T-helper 1 cell treated with Interleukin-12 subunit alpha and Interleukin-12 subunit beta and Interleukin-4 antibody, amounts not matched to agents 30 μg/mL and 1 μg/mL, for 36 hours (primary cell): ENCODE measurements at regions not wholly inside any gene's neighbourhood (a gene's known extent, or its start where the extent isn't known, plus 50 kb on each side); places are given as distances from the start of the nearest gene placed in this dataset.

ENCODE experiments used
- H3K27ac Mint-ChIP-seq: one replicate; pipeline ENCODE4 v1.8.0; 2021; ENCODE audit warnings: mild to moderate bottlenecking, mixed read lengths
- H3K27me3 Mint-ChIP-seq: one replicate; pipeline ENCODE4 v1.8.0; 2021; ENCODE audit warnings: low read depth, mixed read lengths
- H3K36me3 Mint-ChIP-seq: one replicate; pipeline ENCODE4 v1.8.0; 2021; ENCODE audit warnings: low read depth, mixed read lengths
- H3K4me1 Mint-ChIP-seq: one replicate; pipeline ENCODE4 v1.8.0; 2021; ENCODE audit warnings: low read depth, mixed read lengths
- H3K4me3 Mint-ChIP-seq: one replicate; pipeline ENCODE4 v1.8.0; 2021; ENCODE audit warnings: mild to moderate bottlenecking, moderate library complexity, mixed read lengths
- H3K9me3 Mint-ChIP-seq: one replicate; pipeline ENCODE4 v1.8.0; 2021; ENCODE audit warnings: mixed read lengths

- H3K27ac Mint-ChIP-seq, result no peak overlapping the region
- no peaks in the 10 kb centered on the region for H3K4me1 Mint-ChIP-seq
- H3K9me3 Mint-ChIP-seq, result no peaks in the 10 kb centered on the region
- H3K27me3 Mint-ChIP-seq, result no peaks in the 10 kb centered on the region
- H3K4me3 Mint-ChIP-seq, result no peak overlapping the region
- no peaks in the 10 kb centered on the region for H3K36me3 Mint-ChIP-seq
Measured at GRCh38 chr4:130395871-130396270, 1299.9 kb downstream of the C4orf33 start.

GRCh38 chr4:130403221-130403620 is 1307.3 kb downstream of the C4orf33 start:
- no peak overlapping the region for H3K4me3 Mint-ChIP-seq
- H3K36me3 Mint-ChIP-seq, result no peaks in the 10 kb centered on the region
- H3K9me3 Mint-ChIP-seq, result no peaks in the 10 kb centered on the region
- H3K4me1 Mint-ChIP-seq, result no peaks in the 10 kb centered on the region
- H3K27me3 Mint-ChIP-seq, result no peaks in the 10 kb centered on the region
- H3K27ac Mint-ChIP-seq, result no peak overlapping the region

GRCh38 chr4:130416228-130416627 is 1320.3 kb downstream of the C4orf33 start:
- no peaks in the 10 kb centered on the region for H3K27me3 Mint-ChIP-seq
- no peak overlapping the region for H3K4me3 Mint-ChIP-seq
- no peaks in the 10 kb centered on the region for H3K9me3 Mint-ChIP-seq
- H3K27ac Mint-ChIP-seq, result no peak overlapping the region
- H3K36me3 Mint-ChIP-seq, result no peaks in the 10 kb centered on the region
- no peaks in the 10 kb centered on the region for H3K4me1 Mint-ChIP-seq

GRCh38 chr4:130419211-130419975 is 1323.4 kb downstream of the C4orf33 start:
- H3K36me3 Mint-ChIP-seq, result no peaks in the 10 kb centered on the region
- no peaks in the 10 kb centered on the region for H3K9me3 Mint-ChIP-seq
- no peak overlapping the region for H3K27ac Mint-ChIP-seq
- H3K27me3 Mint-ChIP-seq, result no peaks in the 10 kb centered on the region
- H3K4me3 Mint-ChIP-seq, result no peak overlapping the region
- H3K4me1 Mint-ChIP-seq, result no peaks in the 10 kb centered on the region

GRCh38 chr4:130422261-130422660 is 1326.3 kb downstream of the C4orf33 start:
- H3K27me3 Mint-ChIP-seq, result no peaks in the 10 kb centered on the region
- H3K4me3 Mint-ChIP-seq, result no peak overlapping the region
- H3K4me1 Mint-ChIP-seq, result no peaks in the 10 kb centered on the region
- H3K27ac Mint-ChIP-seq, result no peak overlapping the region
- H3K36me3 Mint-ChIP-seq, result no peaks in the 10 kb centered on the region
- H3K9me3 Mint-ChIP-seq, result peaks cover 4% of the 10 kb centered on the region

- H3K27me3 Mint-ChIP-seq, result no peaks in the 10 kb centered on the region
- H3K4me3 Mint-ChIP-seq, result no peak overlapping the region
- peaks cover 4% of the 10 kb centered on the region for H3K9me3 Mint-ChIP-seq
- no peaks in the 10 kb centered on the region for H3K36me3 Mint-ChIP-seq
- no peak overlapping the region for H3K27ac Mint-ChIP-seq
- H3K4me1 Mint-ChIP-seq, result no peaks in the 10 kb centered on the region
Measured at GRCh38 chr4:130424211-130424610, 1328.3 kb downstream of the C4orf33 start.

GRCh38 chr4:130432289-130432688 is 1336.3 kb downstream of the C4orf33 start:
- Mint-ChIP-seq H3K27me3 (no peaks in the 10 kb centered on the region), H3K27ac (no peak overlapping the region), H3K4me3 (no peak overlapping the region), H3K4me1 (no peaks in the 10 kb centered on the region), H3K36me3 (no peaks in the 10 kb centered on the region), H3K9me3 (no peaks in the 10 kb centered on the region)

- Mint-ChIP-seq H3K4me1 (no peaks in the 10 kb centered on the region), H3K36me3 (no peaks in the 10 kb centered on the region), H3K4me3 (no peak overlapping the region), H3K9me3 (peaks cover 6% of the 10 kb centered on the region), H3K27ac (no peak overlapping the region), H3K27me3 (no peaks in the 10 kb centered on the region)
Measured at GRCh38 chr4:130449741-130450140, 1353.8 kb downstream of the C4orf33 start.

- Mint-ChIP-seq H3K9me3 (no peaks in the 10 kb centered on the region), H3K27me3 (no peaks in the 10 kb centered on the region), H3K36me3 (no peaks in the 10 kb centered on the region), H3K27ac (no peak overlapping the region), H3K4me3 (no peak overlapping the region), H3K4me1 (no peaks in the 10 kb centered on the region)
Measured at GRCh38 chr4:130468340-130468739, 1372.4 kb downstream of the C4orf33 start.

GRCh38 chr4:130478406-130478805 is 1382.5 kb downstream of the C4orf33 start:
- Mint-ChIP-seq H3K27me3 (no peaks in the 10 kb centered on the region), H3K9me3 (peaks cover 6% of the 10 kb centered on the region), H3K36me3 (no peaks in the 10 kb centered on the region), H3K27ac (no peak overlapping the region), H3K4me1 (no peaks in the 10 kb centered on the region), H3K4me3 (no peak overlapping the region)

- H3K36me3 Mint-ChIP-seq, result no peaks in the 10 kb centered on the region
- H3K27me3 Mint-ChIP-seq, result no peaks in the 10 kb centered on the region
- H3K9me3 Mint-ChIP-seq, result peaks cover 6% of the 10 kb centered on the region
- no peak overlapping the region for H3K27ac Mint-ChIP-seq
- H3K4me1 Mint-ChIP-seq, result no peaks in the 10 kb centered on the region
- H3K4me3 Mint-ChIP-seq, result no peak overlapping the region
Measured at GRCh38 chr4:130479020-130479419, 1383.1 kb downstream of the C4orf33 start.

GRCh38 chr4:130479674-130480073 is 1383.7 kb downstream of the C4orf33 start:
- Mint-ChIP-seq H3K4me1 (no peaks in the 10 kb centered on the region), H3K9me3 (peaks cover 6% of the 10 kb centered on the region), H3K4me3 (no peak overlapping the region), H3K36me3 (no peaks in the 10 kb centered on the region), H3K27me3 (no peaks in the 10 kb centered on the region), H3K27ac (no peak overlapping the region)

- Mint-ChIP-seq H3K36me3 (no peaks in the 10 kb centered on the region), H3K9me3 (peaks cover 6% of the 10 kb centered on the region), H3K4me1 (no peaks in the 10 kb centered on the region), H3K27me3 (no peaks in the 10 kb centered on the region), H3K4me3 (no peak overlapping the region), H3K27ac (no peak overlapping the region)
Measured at GRCh38 chr4:130484826-130485225, 1388.9 kb downstream of the C4orf33 start.

- no peak overlapping the region for H3K27ac Mint-ChIP-seq
- peaks cover 6% of the 10 kb centered on the region for H3K9me3 Mint-ChIP-seq
- H3K27me3 Mint-ChIP-seq, result no peaks in the 10 kb centered on the region
- H3K4me3 Mint-ChIP-seq, result no peak overlapping the region
- no peaks in the 10 kb centered on the region for H3K36me3 Mint-ChIP-seq
- no peaks in the 10 kb centered on the region for H3K4me1 Mint-ChIP-seq
Measured at GRCh38 chr4:130485371-130485770, 1389.4 kb downstream of the C4orf33 start.

- H3K36me3 Mint-ChIP-seq, result no peaks in the 10 kb centered on the region
- no peaks in the 10 kb centered on the region for H3K27me3 Mint-ChIP-seq
- H3K27ac Mint-ChIP-seq, result no peak overlapping the region
- peaks cover 6% of the 10 kb centered on the region for H3K9me3 Mint-ChIP-seq
- H3K4me1 Mint-ChIP-seq, result no peaks in the 10 kb centered on the region
- H3K4me3 Mint-ChIP-seq, result no peak overlapping the region
Measured at GRCh38 chr4:130486186-130486585, 1390.2 kb downstream of the C4orf33 start.

- no peak overlapping the region for H3K27ac Mint-ChIP-seq
- peaks cover 6% of the 10 kb centered on the region for H3K9me3 Mint-ChIP-seq
- no peaks in the 10 kb centered on the region for H3K36me3 Mint-ChIP-seq
- H3K4me3 Mint-ChIP-seq, result no peak overlapping the region
- no peaks in the 10 kb centered on the region for H3K27me3 Mint-ChIP-seq
- H3K4me1 Mint-ChIP-seq, result no peaks in the 10 kb centered on the region
Measured at GRCh38 chr4:130486841-130487240, 1390.9 kb downstream of the C4orf33 start.
